ENCODE measurements at regions not wholly inside any gene's neighbourhood (a gene's known extent, or its start where the extent isn't known, plus 50 kb on each side); places are given as distances from the start of the nearest gene placed in this dataset.

DNA sequence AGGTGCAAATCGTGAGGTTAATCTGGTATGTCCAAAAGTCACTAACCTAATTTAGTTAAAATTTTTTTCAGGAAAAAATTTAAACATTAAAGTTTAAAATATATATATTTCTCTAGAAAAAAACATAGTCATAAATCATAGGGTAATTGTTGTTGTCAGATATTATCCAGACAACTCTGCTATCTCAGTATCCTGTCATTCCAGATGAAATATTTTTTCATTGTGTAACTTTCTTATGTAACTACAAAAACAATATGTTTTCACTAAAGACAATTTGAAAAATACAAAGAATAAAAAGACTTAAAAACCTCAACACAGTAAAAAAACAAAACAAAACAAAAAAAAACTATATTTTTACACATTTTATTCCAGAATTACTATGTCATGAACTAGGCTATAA is 57.6 kb downstream of the TENT5A start:
- TF ChIP-seq, protein P1, sequence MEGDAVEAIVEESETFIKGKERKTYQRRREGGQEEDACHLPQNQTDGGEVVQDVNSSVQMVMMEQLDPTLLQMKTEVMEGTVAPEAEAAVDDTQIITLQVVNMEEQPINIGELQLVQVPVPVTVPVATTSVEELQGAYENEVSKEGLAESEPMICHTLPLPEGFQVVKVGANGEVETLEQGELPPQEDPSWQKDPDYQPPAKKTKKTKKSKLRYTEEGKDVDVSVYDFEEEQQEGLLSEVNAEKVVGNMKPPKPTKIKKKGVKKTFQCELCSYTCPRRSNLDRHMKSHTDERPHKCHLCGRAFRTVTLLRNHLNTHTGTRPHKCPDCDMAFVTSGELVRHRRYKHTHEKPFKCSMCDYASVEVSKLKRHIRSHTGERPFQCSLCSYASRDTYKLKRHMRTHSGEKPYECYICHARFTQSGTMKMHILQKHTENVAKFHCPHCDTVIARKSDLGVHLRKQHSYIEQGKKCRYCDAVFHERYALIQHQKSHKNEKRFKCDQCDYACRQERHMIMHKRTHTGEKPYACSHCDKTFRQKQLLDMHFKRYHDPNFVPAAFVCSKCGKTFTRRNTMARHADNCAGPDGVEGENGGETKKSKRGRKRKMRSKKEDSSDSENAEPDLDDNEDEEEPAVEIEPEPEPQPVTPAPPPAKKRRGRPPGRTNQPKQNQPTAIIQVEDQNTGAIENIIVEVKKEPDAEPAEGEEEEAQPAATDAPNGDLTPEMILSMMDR (IDR thresholded peaks at IDR 0.05; ENCODE audit: borderline replicate concordance, control extremely low read depth, extremely low read depth, insufficient read depth, missing control alignments), result no peak
- in situ Hi-C loops (cut with MboI; ENCODE audit: low sequenced_read_pairs, unreplicated experiment), result no loop called here
- DNase-seq (ENCODE audit: low spot score), result no peak

DNA sequence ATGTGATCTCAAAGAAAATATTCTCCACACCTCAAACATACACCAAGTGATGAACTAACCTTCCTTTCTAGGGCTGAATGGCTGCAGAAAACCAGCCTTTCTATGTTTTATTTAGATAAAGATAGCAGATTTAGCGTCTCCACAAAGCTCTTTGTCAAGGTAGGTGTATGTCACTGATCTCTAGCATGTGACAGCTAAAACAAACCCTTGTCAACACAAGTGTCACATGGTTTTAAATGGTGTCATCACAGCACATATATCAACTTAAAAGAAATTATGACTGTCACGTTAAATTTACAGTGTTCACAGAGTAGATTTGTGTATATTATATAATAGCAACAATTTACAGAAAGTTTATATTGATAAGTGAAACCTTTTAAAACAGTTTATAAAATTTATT is 58.3 kb downstream of the TENT5A start:
- TF ChIP-seq, protein P1 (IDR thresholded peaks at IDR 0.05; ENCODE audit: borderline replicate concordance, control extremely low read depth, extremely low read depth, insufficient read depth, missing control alignments), result no peak
- no peak for DNase-seq (ENCODE audit: low spot score)
- in situ Hi-C loops (cut with MboI; ENCODE audit: low sequenced_read_pairs, unreplicated experiment), result no loop called here

DNA sequence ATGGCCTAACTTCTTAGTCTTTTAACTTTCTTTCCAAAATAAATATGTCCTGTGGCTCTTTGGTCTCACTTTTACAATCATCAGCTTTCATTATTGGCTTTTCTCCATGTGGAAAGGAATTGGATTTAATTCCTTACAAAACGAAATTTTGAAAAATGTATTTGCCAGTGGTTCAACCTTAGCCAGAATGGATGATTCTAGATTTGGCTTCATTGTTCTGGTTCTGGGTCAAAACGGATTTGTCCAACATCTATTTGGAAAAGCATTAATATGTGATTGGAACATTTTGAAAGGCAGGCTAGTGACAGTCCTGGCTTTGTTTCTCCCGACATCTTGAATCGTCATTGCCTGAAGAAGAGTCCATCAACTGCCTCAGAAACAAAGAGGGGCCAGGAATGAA is 59.2 kb downstream of the TENT5A start:
- TF ChIP-seq, protein P1 (IDR thresholded peaks at IDR 0.05; ENCODE audit: borderline replicate concordance, control extremely low read depth, extremely low read depth, insufficient read depth, missing control alignments), result no peak
- DNase-seq (ENCODE audit: low spot score), result no peak
- in situ Hi-C loops (cut with MboI; ENCODE audit: low sequenced_read_pairs, unreplicated experiment), result no loop called here

DNA sequence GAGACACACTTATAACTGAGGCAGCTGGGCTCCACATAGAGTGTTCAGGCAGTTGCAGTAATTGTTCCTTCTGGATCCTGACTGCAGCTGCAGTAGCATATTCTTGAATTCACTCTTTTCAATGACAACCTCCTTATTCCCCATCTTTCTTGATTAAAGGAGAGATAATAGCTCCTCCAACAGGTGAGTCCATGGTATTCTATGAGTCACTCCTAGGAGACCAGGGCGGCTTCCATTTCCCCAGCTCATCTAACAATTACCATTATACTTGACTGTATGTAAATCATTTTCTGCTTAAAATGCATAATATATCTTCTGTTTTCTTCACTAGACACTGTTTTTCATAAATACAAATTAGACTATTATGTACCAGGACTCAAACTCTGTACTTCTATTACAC is 62.4 kb downstream of the TENT5A start:
- in situ Hi-C loops (cut with MboI; ENCODE audit: low sequenced_read_pairs, unreplicated experiment), result no loop called here
- no peak for DNase-seq (ENCODE audit: low spot score)
- TF ChIP-seq, protein P1 (IDR thresholded peaks at IDR 0.05; ENCODE audit: borderline replicate concordance, control extremely low read depth, extremely low read depth, insufficient read depth, missing control alignments), result no peak

DNA sequence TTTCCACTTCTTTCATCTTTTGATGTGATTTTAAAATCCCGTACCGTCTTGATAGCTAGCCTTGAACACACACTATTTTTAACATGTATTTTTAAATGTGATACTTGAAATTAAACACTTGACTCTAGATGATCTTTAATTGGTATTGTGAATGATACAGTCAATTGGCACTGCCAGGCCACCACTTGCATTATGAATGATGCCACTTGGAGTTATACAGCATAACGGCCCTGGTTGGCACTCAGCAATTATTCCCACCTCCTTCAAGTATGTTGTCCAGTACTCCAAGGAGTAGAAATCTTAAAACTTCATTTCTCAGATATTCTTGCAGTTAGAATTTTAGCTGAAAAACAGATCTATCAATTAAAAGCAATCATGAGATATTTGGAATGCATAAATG is 62.9 kb downstream of the TENT5A start:
- in situ Hi-C loops (cut with MboI; ENCODE audit: low sequenced_read_pairs, unreplicated experiment), result no loop called here
- DNase-seq (ENCODE audit: low spot score), result no peak
- TF ChIP-seq, protein P1 (IDR thresholded peaks at IDR 0.05; ENCODE audit: borderline replicate concordance, control extremely low read depth, extremely low read depth, insufficient read depth, missing control alignments), result no peak

DNA sequence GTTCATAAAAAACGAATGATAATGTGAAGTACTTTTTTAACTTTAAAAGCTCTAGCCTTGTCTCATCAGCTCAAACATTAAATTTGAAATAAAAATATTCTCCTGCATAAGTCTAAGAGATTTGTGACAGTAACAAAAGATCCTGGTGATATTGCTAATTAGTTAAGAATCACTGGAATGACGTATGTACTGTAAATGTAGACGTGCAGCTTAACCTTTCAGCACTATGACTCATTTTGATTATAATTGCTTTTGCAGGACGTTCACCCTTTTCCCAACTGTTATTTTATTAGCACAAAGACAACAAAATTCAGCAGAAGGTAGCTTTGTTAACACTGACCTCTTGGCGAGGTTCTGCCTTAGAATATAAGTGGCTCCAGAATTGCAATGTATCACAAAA is 68.6 kb downstream of the TENT5A start:
- in situ Hi-C loops (cut with MboI; ENCODE audit: low sequenced_read_pairs, unreplicated experiment), result no loop called here
- TF ChIP-seq, protein P1 (IDR thresholded peaks at IDR 0.05; ENCODE audit: borderline replicate concordance, control extremely low read depth, extremely low read depth, insufficient read depth, missing control alignments), result no peak
- no peak for DNase-seq (ENCODE audit: low spot score)

Measured in GM13976 (cell line).